Fibroblast of lung (primary cell): ENCODE measurements at regions not wholly inside any gene's neighbourhood (a gene's known extent, or its start where the extent isn't known, plus 50 kb on each side); places are given as distances from the start of the nearest gene placed in this dataset.

Source experiments
- DNase-seq, 2 donors: peaks; one replicate each; pipeline versions ENCODE4 v3.0.0 to v3.0.0-alpha.2; 2010; ENCODE audit warnings: low read depth in 2 of 2
- H2AFZ ChIP-seq: 2 replicates; pipeline ENCODE4 v1.5.1; 2012; ENCODE audit warnings: low read length, control low read depth, inconsistent platforms
- H3K27ac ChIP-seq: 2 replicates; pipeline ENCODE4 v1.5.1; 2011; ENCODE audit warnings: low read length, control low read depth; ENCODE audit not compliant: insufficient read depth
- H3K27me3 ChIP-seq: 2 replicates; pipeline ENCODE4 v1.5.1; 2011; ENCODE audit warnings: mild to moderate bottlenecking, low read length; ENCODE audit not compliant: control insufficient read depth, insufficient read depth
- H3K36me3 ChIP-seq: 2 replicates; pipeline ENCODE4 v1.5.1; 2011; ENCODE audit warnings: low read length; ENCODE audit not compliant: control insufficient read depth, insufficient read depth
- H3K4me1 ChIP-seq: 2 replicates; pipeline ENCODE4 v1.5.1; 2011; ENCODE audit warnings: low read length; ENCODE audit not compliant: control insufficient read depth, insufficient read depth; ENCODE audit errors: extremely low read depth
- H3K4me2 ChIP-seq: 2 replicates; pipeline ENCODE4 v1.5.1; 2011; ENCODE audit warnings: low read length, control low read depth; ENCODE audit not compliant: insufficient read depth; ENCODE audit errors: extremely low read depth
- H3K4me3 ChIP-seq, 4 experiments: fragments of 200-600 bp in 1 of 4; sonication (generic) in 1 of 4; replicated peaks in 1 of 4; 2 replicates each; pipeline ENCODE4 v1.5.1; 2011 to 2016; ENCODE audit warnings: low read length in 4 of 4, low read depth in 3 of 4, mild to moderate bottlenecking in 3 of 4, control low read depth in 2 of 4, inconsistent platforms in 1 of 4, mixed read lengths in 1 of 4; ENCODE audit not compliant: insufficient read depth in 1 of 4; ENCODE audit errors: control extremely low read depth in 1 of 4
- H3K79me2 ChIP-seq: 2 replicates; pipeline ENCODE4 v1.5.1; 2012; ENCODE audit warnings: mild to moderate bottlenecking, low read length, inconsistent platforms; ENCODE audit not compliant: control insufficient read depth, insufficient read depth
- H3K9ac ChIP-seq: 2 replicates; pipeline ENCODE4 v1.5.1; 2011; ENCODE audit warnings: mild to moderate bottlenecking, low read length, control low read depth; ENCODE audit not compliant: insufficient read depth
- H3K9me3 ChIP-seq: 2 replicates; pipeline ENCODE4 v1.5.1; 2012; ENCODE audit warnings: low read depth, low read length; ENCODE audit not compliant: control insufficient read depth, insufficient read depth
- H4K20me1 ChIP-seq: 2 replicates; pipeline ENCODE4 v1.5.1; 2011; ENCODE audit warnings: low read length; ENCODE audit not compliant: control insufficient read depth, insufficient read depth; ENCODE audit errors: extremely low read depth
- CTCF ChIP-seq, 2 donors: IDR thresholded peaks in 1 of 2; conservative IDR thresholded peaks in 1 of 2; 1 replicate in 1 of 2; 2 replicates in 1 of 2; pipeline ENCODE4 v1.5.1; 2011 to 2012; ENCODE audit warnings: low read length in 2 of 2, control low read depth in 1 of 2, inconsistent platforms in 1 of 2, low read depth in 1 of 2, mild to moderate bottlenecking in 1 of 2
- EZH2 ChIP-seq: IDR thresholded peaks from 2 replicates; pipeline ENCODE4 v1.5.1; 2012; ENCODE audit warnings: low read length, control low read depth, mild to moderate bottlenecking; ENCODE audit errors: missing control alignments

GRCh38 chr1:69376408-69376807 lies 191.3 kb upstream of the LRRC7 start:
- Histone ChIP-seq H3K4me3 (no peak overlapping the region), H3K9ac (no peak overlapping the region), H3K27me3 (no peaks in the 10 kb centered on the region), H3K9me3 (no peaks in the 10 kb centered on the region), H3K36me3 (no peaks in the 10 kb centered on the region), H3K4me2 (no peak overlapping the region), H3K27ac (no peak overlapping the region), H3K79me2 (no peaks in the 10 kb centered on the region), H3K4me1 (no peaks in the 10 kb centered on the region), H2AFZ (no peak overlapping the region), H4K20me1 (no peaks in the 10 kb centered on the region)
- no peak for TF ChIP-seq CTCF (conservative IDR thresholded peaks at IDR 0.05 in 1 of 2, IDR thresholded peaks at IDR 0.05 in 1 of 2; ENCODE audit: low read depth in 1 of 2, low read length in 2 of 2)
- no peak for TF ChIP-seq EZH2
- no peak for DNase-seq

DNA sequence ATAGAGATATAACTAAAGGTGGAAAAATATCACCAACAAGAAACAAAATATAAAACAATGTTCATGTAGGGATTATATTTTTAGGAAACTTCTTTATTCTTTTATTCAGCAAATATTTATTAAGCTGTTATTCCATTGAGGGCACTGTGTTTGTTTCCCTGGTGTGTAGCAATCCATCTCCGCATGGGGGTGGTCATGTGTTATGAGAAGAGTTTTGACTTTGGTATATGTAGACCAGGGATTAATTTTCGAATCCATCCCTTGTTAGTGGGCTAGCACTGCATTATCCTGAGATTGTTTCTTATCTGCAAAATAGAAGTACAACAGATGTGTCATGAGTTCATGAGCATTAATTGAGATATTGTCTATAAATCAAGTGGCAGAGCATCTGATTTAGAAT lies 190.2 kb upstream of the LRRC7 start:
- no peaks in the 10 kb centered on the region for H3K36me3 ChIP-seq
- TF ChIP-seq CTCF (conservative IDR thresholded peaks at IDR 0.05 in 1 of 2, IDR thresholded peaks at IDR 0.05 in 1 of 2; ENCODE audit: low read depth in 1 of 2, low read length in 2 of 2) (no peak), EZH2 (no peak)
- DNase-seq, result no peak
- no peak overlapping the region for H3K4me3 ChIP-seq
- H4K20me1 ChIP-seq, result no peaks in the 10 kb centered on the region
- no peak overlapping the region for H3K9ac ChIP-seq
- H3K4me2 ChIP-seq, result no peak overlapping the region
- H3K79me2 ChIP-seq, result no peaks in the 10 kb centered on the region
- H3K27ac ChIP-seq, result no peak overlapping the region
- no peaks in the 10 kb centered on the region for H3K27me3 ChIP-seq
- H3K4me1 ChIP-seq, result no peaks in the 10 kb centered on the region
- H3K9me3 ChIP-seq, result no peaks in the 10 kb centered on the region
- H2AFZ ChIP-seq, result no peak overlapping the region

- no peak overlapping the region for H3K9ac ChIP-seq
- no peak for TF ChIP-seq EZH2
- TF ChIP-seq CTCF (conservative IDR thresholded peaks at IDR 0.05 in 1 of 2, IDR thresholded peaks at IDR 0.05 in 1 of 2; ENCODE audit: low read depth in 1 of 2, low read length in 2 of 2), result no peak
- no peaks in the 10 kb centered on the region for H3K36me3 ChIP-seq
- no peak overlapping the region for H3K4me2 ChIP-seq
- no peak overlapping the region for H2AFZ ChIP-seq
- H3K9me3 ChIP-seq, result no peaks in the 10 kb centered on the region
- H3K4me3 ChIP-seq, result no peak overlapping the region
- no peak overlapping the region for H3K27ac ChIP-seq
- H3K79me2 ChIP-seq, result no peaks in the 10 kb centered on the region
- no peaks in the 10 kb centered on the region for H3K4me1 ChIP-seq
- no peak for DNase-seq
- no peaks in the 10 kb centered on the region for H3K27me3 ChIP-seq
- no peaks in the 10 kb centered on the region for H4K20me1 ChIP-seq
Observed at GRCh38 chr1:69388044-69388443, 179.7 kb upstream of the LRRC7 start.
